PC-3 (cell line): ENCODE measurements at regions not wholly inside any gene's neighbourhood (a gene's known extent, or its start where the extent isn't known, plus 50 kb on each side); places are given as distances from the start of the nearest gene placed in this dataset.

ENCODE experiments used
- ATAC-seq: fragments of 200-7000 bp; cut with Tn5 transposase; 2 replicates; pipeline ENCODE4 v1.9.1; 2020; ENCODE audit warnings: mild to moderate bottlenecking, moderate library complexity
- BruUV-seq: library from RNA; stranded (reverse); fragments of 400-500 nt; replicated peaks from 2 replicates; lab custom pipeline; 2021; lab: Mats Ljungman, UMichigan
- CTCF ChIA-PET: fragments of 300-600 bp; sonication (Branson Sonifier 250); formaldehyde crosslinking; loops from one replicate; lab custom pipeline; 2022; ENCODE audit warnings: antibody characterized with exemption; lab: Charles Lee
- POLR2A ChIA-PET: fragments of 300-600 bp; sonication (Branson Sonifier 250); formaldehyde crosslinking; loops from one replicate; lab custom pipeline; 2022; ENCODE audit warnings: antibody characterized with exemption; ENCODE audit not compliant: unreplicated experiment; lab: Charles Lee
- DNase-seq: peaks from one replicate; pipeline ENCODE4 v3.0.0-alpha.2; 2015
- H2AFZ ChIP-seq: fragments of 300-600 bp; sonication (generic); 2 replicates; pipeline ENCODE4 v1.6.0; 2016; ENCODE audit warnings: antibody characterized with exemption, low read length
- H3F3A ChIP-seq: fragments of 300-600 bp; sonication (generic); one replicate; pipeline ENCODE4 v1.6.0; 2017; ENCODE audit warnings: antibody characterized with exemption, low read length, control low read depth, mild to moderate bottlenecking; ENCODE audit not compliant: unreplicated experiment
- H3K27ac ChIP-seq: fragments of 300-600 bp; sonication (generic); 2 replicates; pipeline ENCODE4 v1.5.1; 2016; ENCODE audit warnings: mild to moderate bottlenecking, low read length
- H3K27me3 ChIP-seq: fragments of 300-600 bp; sonication (generic); 2 replicates; pipeline ENCODE4 v1.6.1; 2016; ENCODE audit warnings: low read length, mixed read lengths
- H3K36me3 ChIP-seq: fragments of 300-600 bp; sonication (generic); 2 replicates; pipeline ENCODE4 v1.6.1; 2016; ENCODE audit warnings: low read depth, mixed run types, low read length, mixed read lengths
- H3K4me1 ChIP-seq: fragments of 300-600 bp; sonication (generic); 2 replicates; pipeline ENCODE4 v1.5.1; 2016; ENCODE audit warnings: low read length; ENCODE audit not compliant: insufficient read depth
- H3K4me2 ChIP-seq: fragments of 300-600 bp; sonication (generic); 2 replicates; pipeline ENCODE4 v1.6.0; 2016; ENCODE audit warnings: low read length
- H3K4me3 ChIP-seq: fragments of 300-600 bp; sonication (generic); 2 replicates; pipeline ENCODE4 v1.5.1; 2016; ENCODE audit warnings: mild to moderate bottlenecking, low read length, mixed read lengths
- H3K79me2 ChIP-seq: fragments of 300-600 bp; sonication (generic); 2 replicates; pipeline ENCODE4 v1.6.1; 2017; ENCODE audit warnings: low read length, mixed read lengths
- H3K9ac ChIP-seq: fragments of 300-600 bp; sonication (generic); 2 replicates; pipeline ENCODE4 v1.6.0; 2016; ENCODE audit warnings: mild to moderate bottlenecking, low read length
- H3K9me2 ChIP-seq: fragments of 300-600 bp; sonication (generic); replicated peaks from 2 replicates; pipeline ENCODE4 v1.6.1; 2016; ENCODE audit warnings: mixed run types, low read length, mixed read lengths
- H3K9me3 ChIP-seq: fragments of 300-600 bp; sonication (generic); 2 replicates; pipeline ENCODE4 v1.6.1; 2016; ENCODE audit warnings: low read length, mixed read lengths
- H4K20me1 ChIP-seq: fragments of 300-600 bp; sonication (generic); 2 replicates; pipeline ENCODE4 v1.6.1; 2016; ENCODE audit warnings: low read length, mixed read lengths
- CTCF ChIP-seq: fragments of 300-600 bp; sonication (generic); conservative IDR thresholded peaks from 2 replicates; pipeline ENCODE4 v1.5.1; 2017; ENCODE audit warnings: antibody characterized with exemption, low read depth, mild to moderate bottlenecking, low read length
- EZH2 ChIP-seq: fragments of 300-600 bp; sonication (generic); IDR thresholded peaks from one replicate; pipeline ENCODE4 v1.6.1; 2017; ENCODE audit warnings: antibody characterized with exemption, mild to moderate bottlenecking, low read length; ENCODE audit not compliant: unreplicated experiment
- EZH2phosphoT487 ChIP-seq: fragments of 300-600 bp; sonication (generic); IDR thresholded peaks from 2 replicates; pipeline ENCODE4 v1.6.1; 2018; ENCODE audit warnings: mild to moderate bottlenecking, antibody characterized with exemption, low read length, borderline replicate concordance
- intact Hi-C: fragments of 100-400 bp; cut with micrococcal nuclease; formaldehyde crosslinking; loops from 2 replicates; pipeline ENCODE4 v1.9.0; 2023

DNA sequence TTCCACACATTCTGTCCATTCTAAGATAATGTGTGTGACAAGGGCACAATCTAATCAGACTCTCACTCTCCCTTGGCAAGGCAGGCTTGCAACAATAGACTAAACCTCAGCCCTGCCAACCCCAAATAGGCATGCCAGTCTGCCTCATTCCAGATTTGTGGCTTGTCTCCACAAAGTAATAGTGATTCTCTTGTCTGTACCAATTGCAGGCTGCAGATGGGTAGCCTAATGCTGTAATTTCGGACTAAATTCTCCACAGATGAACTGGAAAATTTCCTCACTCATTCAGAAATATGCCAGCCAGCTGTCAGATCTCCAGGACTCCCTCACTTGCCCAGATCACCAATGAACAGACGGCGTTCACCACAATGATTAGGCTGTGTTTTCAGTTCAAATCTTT lies 413.6 kb downstream of the ELAVL2 start:
- no peak for ATAC-seq
- Histone ChIP-seq H4K20me1 (no peaks in the 10 kb centered on the region), H3K9ac (no peak overlapping the region), H2AFZ (no peak overlapping the region), H3K27me3 (no peaks in the 10 kb centered on the region), H3F3A (no peaks in the 10 kb centered on the region), H3K9me3 (no peaks in the 10 kb centered on the region), H3K79me2 (no peaks in the 10 kb centered on the region), H3K4me1 (no peaks in the 10 kb centered on the region), H3K36me3 (no peaks in the 10 kb centered on the region), H3K27ac (no peak overlapping the region), H3K4me3 (no peak overlapping the region), H3K4me2 (no peak overlapping the region), H3K9me2 (no peaks in the 10 kb centered on the region)
- TF ChIP-seq EZH2phosphoT487 (no peak), EZH2 (no peak), CTCF (no peak)
- BruUV-seq = no TSS peak
- ChIA-PET CTCF (no interaction called here), POLR2A (no interaction called here)
- intact Hi-C loops = no loop called here
- no peak for DNase-seq

GRCh38 chr9:23413541-23413940 lies 412.5 kb downstream of the ELAVL2 start:
- no peaks in the 10 kb centered on the region for H4K20me1 ChIP-seq
- no peaks in the 10 kb centered on the region for H3K36me3 ChIP-seq
- POLR2A ChIA-PET = no interaction called here
- TF ChIP-seq CTCF (no peak), EZH2phosphoT487 (no peak)
- H3K79me2 ChIP-seq = no peaks in the 10 kb centered on the region
- H3K9me3 ChIP-seq = no peaks in the 10 kb centered on the region
- no TSS peak for BruUV-seq
- no peak for ATAC-seq
- intact Hi-C loops = no loop called here
- CTCF ChIA-PET = no interaction called here
- H3F3A ChIP-seq = no peaks in the 10 kb centered on the region
- H3K4me3 ChIP-seq = no peak overlapping the region
- no peak overlapping the region for H3K9ac ChIP-seq
- H3K27me3 ChIP-seq = no peaks in the 10 kb centered on the region
- no peaks in the 10 kb centered on the region for H3K9me2 ChIP-seq
- no peak overlapping the region for H3K27ac ChIP-seq
- H3K4me1 ChIP-seq = no peaks in the 10 kb centered on the region
- no peak for DNase-seq
- H3K4me2 ChIP-seq = no peak overlapping the region
- no peak overlapping the region for H2AFZ ChIP-seq

DNA sequence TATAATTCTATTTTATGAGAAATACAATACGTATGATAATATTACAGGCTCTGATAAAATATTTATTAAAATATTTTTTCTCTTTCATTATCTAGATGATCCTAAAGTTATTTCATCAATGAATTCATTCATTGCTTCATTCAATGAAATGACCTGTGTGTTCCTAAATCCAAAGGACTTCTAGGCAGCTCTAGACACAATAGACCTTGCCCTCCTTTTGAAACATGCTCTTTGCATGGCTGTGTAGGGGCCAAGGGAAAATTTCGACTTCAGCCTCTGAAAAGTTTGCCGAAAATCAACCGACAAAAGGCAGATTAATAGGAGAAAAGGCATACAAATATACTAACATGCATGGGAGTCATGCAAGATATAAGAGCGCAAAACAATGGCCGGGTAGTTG lies 402.0 kb downstream of the ELAVL2 start:
- no peak for ATAC-seq

More for the DNA sequence above, 402.0 kb downstream of the ELAVL2 start:
- Histone ChIP-seq H3K27me3 (no peaks in the 10 kb centered on the region), H4K20me1 (no peaks in the 10 kb centered on the region), H2AFZ (no peak overlapping the region), H3K9me3 (no peaks in the 10 kb centered on the region), H3K79me2 (no peaks in the 10 kb centered on the region), H3F3A (no peaks in the 10 kb centered on the region), H3K4me2 (no peak overlapping the region), H3K27ac (no peak overlapping the region), H3K4me3 (no peak overlapping the region), H3K36me3 (no peaks in the 10 kb centered on the region), H3K9ac (no peak overlapping the region), H3K4me1 (peaks cover 8% of the 10 kb centered on the region; the same call in 1 of the 2 replicates), H3K9me2 (no peaks in the 10 kb centered on the region)
- TF ChIP-seq CTCF (no peak), EZH2 (no peak), EZH2phosphoT487 (no peak)
- intact Hi-C loops = no loop called here
- ChIA-PET CTCF (no interaction called here), POLR2A (no interaction called here)
- BruUV-seq = no TSS peak
- DNase-seq = no peak
